HG02943 (cell line): ENCODE measurements at regions not wholly inside any gene's neighbourhood (a gene's known extent, or its start where the extent isn't known, plus 50 kb on each side); places are given as distances from the start of the nearest gene placed in this dataset.
A peak's percentile ranks its signal among the peaks of the same experiment; 100 is the strongest.

Experiments used
- ATAC-seq: cut with Tn5 transposase; IDR thresholded peaks from one replicate; pipeline ENCODE4 v1.9.1; 2021; ENCODE audit warnings: mild to moderate bottlenecking, low read depth, moderate library complexity; ENCODE audit not compliant: unreplicated experiment

DNA sequence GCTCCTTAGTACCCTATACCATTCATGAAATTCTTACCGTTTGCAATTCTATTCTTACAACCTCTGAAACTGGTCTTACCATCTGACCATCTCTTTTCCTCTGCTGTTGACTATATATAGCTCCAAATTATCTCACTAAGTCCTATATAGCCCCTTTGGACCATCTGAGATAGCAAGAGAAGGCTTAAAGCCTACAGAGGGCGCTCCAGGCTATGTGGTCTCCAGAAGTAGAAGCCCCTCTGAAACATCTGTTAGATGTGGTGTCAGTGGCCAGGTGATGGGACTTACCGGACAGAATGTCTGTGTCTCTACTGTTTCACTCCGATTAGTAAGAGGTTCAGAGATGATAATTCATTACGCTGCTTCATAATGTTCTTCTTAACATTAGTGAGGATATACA, 140.7 kb upstream of the BMP2 start:
- no peak for ATAC-seq

DNA sequence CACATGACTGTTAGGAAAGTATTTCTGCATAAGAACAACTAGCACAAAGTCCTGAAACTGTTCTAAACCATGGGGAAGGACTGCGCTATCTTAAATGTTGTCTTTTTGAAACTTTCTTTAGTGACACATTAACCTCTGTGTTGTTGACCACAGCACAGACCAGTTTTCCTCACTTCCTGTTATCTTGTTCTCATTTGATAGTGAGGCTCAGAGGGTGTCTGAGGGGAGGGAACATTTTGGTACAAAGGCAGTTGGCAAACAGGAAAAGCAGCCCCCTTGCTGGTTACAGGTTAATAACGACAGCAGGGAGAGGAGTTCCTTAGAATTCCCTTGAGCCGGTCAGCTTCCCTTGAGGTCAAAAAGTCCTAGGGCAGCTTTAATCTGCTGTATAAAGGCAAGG, 143.5 kb upstream of the BMP2 start:
- ATAC-seq: peak; percentile 100

DNA sequence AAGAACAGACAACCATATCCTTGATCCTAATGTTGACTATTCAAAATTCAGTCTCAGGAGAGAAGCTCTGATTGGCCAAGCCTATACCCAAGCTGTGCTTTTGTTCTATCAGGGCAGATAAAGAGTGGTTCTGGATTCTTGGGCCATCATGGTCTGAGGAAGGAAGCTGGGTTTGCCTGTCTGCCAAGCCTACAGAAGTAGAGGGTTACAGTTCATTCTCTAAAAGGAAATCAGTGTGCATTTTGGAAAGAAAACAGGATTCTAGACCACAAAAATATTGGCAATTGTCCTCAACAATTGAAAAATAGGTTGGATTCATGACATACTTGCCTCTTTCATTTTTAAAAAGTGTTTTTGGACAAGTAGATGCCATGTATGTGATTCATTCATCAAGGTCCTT, 145.4 kb upstream of the BMP2 start:
- no peak for ATAC-seq

DNA sequence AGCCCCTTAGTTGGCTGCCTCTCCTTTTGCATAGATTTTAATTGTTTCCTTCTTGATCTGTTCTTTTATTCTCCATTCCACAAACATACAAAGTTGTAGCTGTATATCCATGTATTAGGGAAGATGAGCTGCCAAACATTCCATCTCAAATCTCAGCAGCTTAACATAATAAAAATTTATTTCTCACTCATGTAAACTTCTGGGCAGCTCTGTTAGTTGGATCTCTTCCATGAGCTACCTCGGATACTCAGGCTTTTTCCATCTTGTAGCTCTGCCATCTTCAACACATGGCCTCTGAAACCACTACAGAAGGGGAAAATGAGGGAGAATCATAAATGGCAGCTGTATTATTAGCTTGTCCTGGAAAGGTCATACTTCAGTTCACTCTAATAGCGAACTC, 149.4 kb upstream of the BMP2 start:
- no peak for ATAC-seq

- no peak for ATAC-seq
These were observed 151.1 kb upstream of the BMP2 start for GRCh38 chr20:6616421-6616820.

- no peak for ATAC-seq
These were observed 152.7 kb upstream of the BMP2 start for GRCh38 chr20:6614836-6615235.

DNA sequence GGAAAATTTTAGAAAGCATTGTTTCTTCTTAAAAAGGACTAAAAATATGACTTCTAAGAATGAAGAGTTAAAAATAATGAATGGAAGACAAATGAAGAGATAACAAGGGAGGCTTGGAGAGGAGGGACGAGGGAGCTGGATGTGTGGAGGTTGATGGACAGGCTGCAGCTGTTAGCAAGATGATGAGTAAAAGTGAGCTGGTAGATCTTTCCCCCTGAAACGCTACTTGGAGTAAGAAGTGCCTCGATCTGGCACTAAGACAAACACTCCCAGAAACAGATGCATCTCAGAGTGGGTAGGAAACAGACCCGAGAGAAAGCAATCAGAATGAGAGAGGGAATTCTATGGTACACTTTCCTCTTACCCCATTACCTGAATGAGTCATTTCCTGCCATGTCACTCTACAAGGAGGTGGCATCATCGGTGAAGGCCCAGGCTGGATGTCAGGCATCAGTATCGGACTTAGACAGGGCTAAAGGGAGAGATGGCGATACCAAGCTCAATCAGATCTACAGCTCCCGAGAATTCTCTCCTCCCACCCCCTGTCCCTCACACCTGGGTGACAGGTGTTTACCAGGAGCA, 154.1 kb upstream of the BMP2 start:
- no peak for ATAC-seq

DNA sequence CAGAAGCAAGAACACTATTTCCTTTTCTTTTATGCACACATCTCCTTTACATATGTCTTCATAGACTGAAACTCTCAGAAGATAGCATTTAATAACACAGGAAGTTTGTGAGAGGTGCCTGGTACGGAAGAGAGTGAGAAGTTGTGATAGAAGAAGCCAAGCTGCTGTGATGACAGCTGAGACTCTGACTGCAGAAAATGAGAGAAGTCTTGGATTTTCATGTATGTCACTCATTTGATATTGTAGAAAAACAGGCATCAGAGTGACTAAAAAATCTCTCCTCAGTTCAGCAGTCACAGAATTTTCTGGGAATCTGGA, 154.9 kb upstream of the BMP2 start:
- ATAC-seq: no peak

DNA sequence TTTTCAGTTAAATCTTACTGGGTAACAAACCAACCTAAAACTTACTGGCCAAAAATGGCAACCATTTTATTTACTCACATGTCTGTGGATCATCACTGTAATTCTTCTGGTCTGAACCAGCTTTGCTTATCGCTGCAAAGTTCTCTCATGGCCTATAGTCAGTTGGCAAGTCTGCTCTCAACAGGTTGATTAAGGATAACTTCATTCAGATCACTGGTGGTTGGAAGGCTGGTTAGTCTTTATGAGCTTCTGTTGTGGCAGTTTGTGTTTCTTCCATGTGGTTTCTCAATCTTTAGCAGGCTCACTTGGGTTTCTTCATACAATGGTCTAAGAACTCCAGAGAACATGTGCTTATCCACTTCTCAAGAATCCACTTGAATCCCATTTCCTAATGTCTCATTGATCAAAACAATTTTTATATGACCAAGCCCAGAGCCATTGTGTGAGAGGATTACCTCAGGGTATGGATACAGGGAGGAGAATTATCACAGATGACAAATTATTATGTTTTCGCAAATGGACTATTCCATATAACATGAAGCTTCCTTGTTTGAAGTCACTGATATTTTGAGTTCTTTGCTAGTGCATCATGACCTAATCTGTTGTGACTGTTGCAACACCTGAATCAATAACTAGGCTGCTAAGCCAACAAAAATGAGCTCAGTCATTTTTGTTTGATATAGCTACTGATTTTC, 155.4 kb upstream of the BMP2 start:
- ATAC-seq: no peak

GRCh38 chr20:6606651-6607050, 160.8 kb upstream of the BMP2 start:
- no peak for ATAC-seq

DNA sequence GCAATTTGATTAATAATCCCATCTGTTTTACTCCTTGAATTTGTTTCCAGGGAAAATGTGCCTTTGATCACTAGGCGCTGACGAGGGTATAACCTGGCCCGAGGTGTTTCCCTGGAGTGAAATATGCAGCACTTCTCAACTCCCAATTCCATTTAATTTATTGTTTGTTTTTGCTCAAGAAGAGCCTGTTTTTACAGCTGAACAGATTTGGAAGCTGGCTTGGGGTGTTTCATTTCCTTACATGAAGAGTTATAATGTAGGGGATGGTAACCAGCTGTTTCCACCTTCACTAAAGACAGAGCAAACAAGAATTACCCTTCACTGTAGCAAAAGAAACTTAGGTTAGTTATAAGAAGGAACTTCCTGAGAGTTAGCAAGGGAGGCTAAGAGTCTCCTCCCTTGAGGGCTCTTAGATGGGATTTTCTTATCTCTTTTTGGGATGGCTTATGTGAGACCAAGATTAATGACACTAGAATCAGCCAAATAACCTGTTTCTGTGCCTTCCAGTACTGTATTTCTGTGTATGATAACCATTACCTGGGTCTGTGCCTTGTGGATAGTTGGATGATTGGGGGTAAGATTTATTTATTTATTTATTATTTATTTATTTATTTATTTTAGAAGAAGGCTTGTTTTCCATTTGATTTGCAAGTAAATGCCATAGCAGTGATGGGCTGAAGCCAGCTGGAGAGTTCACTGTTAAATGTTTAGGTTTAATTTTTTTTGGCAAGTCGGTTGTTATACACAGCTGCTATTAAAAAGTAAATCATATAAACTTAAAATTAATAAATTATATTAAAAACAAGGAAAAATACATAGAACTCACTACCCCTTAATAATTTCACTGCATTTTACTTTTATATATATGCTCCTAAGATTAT, 162.2 kb upstream of the BMP2 start:
- no peak for ATAC-seq

- no peak for ATAC-seq
These were observed 163.3 kb upstream of the BMP2 start for GRCh38 chr20:6604179-6604578.

GRCh38 chr20:6599876-6600735, 167.4 kb upstream of the BMP2 start:
- no peak for ATAC-seq

GRCh38 chr20:6595704-6596103, 171.8 kb upstream of the BMP2 start:
- no peak for ATAC-seq

- ATAC-seq: no peak
These were observed 176.4 kb upstream of the BMP2 start for GRCh38 chr20:6590891-6591637.

DNA sequence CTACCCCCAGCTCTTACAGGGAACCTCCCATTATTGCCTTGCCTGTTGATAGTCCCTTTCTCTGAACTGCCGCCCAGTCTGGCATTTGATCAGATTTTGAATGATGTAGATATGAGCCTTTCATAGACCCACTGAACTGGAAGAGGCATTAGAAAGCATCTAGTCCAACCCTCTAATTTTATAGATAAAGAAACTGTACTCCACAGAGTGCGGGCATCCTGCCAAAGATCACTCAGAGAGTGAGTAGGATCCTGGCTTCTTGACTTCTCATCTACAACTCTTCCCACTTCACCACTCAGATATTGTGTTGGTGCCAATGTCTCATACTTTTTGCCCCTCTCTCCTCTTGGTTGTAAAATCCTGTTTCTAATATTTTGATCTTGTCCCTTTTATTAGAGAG, 179.2 kb upstream of the BMP2 start:
- no peak for ATAC-seq

GRCh38 chr20:6583134-6583738, 184.2 kb upstream of the BMP2 start:
- peak; percentile 89 for ATAC-seq

DNA sequence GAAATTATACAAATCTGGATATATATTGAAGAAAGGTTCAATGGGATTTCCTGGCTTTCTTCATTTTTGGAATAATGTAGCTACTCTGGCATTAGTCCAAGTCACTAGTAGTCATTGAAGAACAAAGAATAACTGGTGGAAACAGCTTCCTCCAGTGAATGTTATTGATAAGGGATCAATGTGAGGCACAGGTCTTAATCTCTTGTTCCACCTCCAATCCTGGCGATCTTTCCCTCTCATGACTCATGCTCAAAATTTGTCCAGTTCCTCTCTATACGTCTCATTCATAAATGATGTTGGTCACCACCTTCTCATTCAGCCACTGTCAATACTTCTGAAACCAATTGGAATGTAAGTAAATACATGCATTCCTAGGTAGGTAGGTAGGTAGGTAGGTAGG, 185.0 kb upstream of the BMP2 start:
- ATAC-seq: no peak

GRCh38 chr20:6580486-6580885, 187.0 kb upstream of the BMP2 start:
- ATAC-seq: no peak

DNA sequence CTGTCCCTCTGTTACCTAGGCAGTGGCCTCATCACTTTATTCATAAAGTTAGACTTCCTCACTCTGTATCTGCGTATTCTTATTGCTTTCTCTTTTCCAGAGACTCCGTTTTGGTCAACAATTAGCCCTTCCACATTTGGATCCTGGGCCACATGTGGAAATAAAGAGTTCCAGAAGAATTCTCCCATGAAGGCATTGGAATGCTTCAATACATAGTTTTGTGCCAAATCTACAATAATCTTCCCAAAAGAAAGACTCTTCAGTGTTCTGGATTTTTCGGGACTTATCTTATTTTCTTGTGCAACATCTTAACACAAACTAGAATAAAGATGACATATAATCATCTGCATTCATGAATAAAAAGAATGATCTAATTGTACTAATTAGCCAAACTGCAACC, 187.7 kb upstream of the BMP2 start:
- ATAC-seq: no peak
